ENCODE measurements at regions not wholly inside any gene's neighbourhood (a gene's known extent, or its start where the extent isn't known, plus 50 kb on each side); places are given as distances from the start of the nearest gene placed in this dataset.

DNA sequence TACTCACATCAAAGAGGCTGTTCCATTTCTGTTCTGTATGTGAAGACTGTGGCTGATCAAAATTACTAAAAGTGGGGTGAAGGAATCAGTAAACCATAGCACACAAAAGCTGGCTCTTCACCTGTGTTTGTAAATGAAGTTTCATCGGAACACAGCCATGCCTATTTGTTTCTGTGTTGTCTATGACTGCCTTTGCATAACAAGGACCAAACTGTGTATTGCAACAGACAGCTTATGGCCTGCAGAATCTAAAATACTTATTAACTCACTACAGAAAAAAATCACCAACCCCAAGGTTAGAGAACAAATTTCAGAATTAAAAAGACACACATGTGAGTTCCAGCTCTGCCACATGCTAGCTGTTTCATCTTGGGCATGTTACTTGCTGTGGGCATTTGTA lies 163.9 kb downstream of the LYPLAL1 start:
- TF ChIP-seq, protein P1, sequence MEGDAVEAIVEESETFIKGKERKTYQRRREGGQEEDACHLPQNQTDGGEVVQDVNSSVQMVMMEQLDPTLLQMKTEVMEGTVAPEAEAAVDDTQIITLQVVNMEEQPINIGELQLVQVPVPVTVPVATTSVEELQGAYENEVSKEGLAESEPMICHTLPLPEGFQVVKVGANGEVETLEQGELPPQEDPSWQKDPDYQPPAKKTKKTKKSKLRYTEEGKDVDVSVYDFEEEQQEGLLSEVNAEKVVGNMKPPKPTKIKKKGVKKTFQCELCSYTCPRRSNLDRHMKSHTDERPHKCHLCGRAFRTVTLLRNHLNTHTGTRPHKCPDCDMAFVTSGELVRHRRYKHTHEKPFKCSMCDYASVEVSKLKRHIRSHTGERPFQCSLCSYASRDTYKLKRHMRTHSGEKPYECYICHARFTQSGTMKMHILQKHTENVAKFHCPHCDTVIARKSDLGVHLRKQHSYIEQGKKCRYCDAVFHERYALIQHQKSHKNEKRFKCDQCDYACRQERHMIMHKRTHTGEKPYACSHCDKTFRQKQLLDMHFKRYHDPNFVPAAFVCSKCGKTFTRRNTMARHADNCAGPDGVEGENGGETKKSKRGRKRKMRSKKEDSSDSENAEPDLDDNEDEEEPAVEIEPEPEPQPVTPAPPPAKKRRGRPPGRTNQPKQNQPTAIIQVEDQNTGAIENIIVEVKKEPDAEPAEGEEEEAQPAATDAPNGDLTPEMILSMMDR (conservative IDR thresholded peaks at IDR 0.05; ENCODE audit: low read length) = no peak
- no peak for TF ChIP-seq EZH2phosphoT487 (IDR thresholded peaks at IDR 0.05; ENCODE audit: borderline replicate concordance, low read depth, low read length)
